Germinal center (tissue), 1 donor: ENCODE measurements at regions not wholly inside any gene's neighbourhood (a gene's known extent, or its start where the extent isn't known, plus 50 kb on each side); places are given as distances from the start of the nearest gene placed in this dataset.
"Not testable (repeated sequence)": the region's sequence is repeated elsewhere in the genome, so short reads cannot be mapped to it uniquely, and the experiment has no call there.

Source experiments
- DNase-seq: peaks from one replicate; pipeline ENCODE4 v3.0.0; 2012; ENCODE audit warnings: mixed read lengths, low spot score

DNA sequence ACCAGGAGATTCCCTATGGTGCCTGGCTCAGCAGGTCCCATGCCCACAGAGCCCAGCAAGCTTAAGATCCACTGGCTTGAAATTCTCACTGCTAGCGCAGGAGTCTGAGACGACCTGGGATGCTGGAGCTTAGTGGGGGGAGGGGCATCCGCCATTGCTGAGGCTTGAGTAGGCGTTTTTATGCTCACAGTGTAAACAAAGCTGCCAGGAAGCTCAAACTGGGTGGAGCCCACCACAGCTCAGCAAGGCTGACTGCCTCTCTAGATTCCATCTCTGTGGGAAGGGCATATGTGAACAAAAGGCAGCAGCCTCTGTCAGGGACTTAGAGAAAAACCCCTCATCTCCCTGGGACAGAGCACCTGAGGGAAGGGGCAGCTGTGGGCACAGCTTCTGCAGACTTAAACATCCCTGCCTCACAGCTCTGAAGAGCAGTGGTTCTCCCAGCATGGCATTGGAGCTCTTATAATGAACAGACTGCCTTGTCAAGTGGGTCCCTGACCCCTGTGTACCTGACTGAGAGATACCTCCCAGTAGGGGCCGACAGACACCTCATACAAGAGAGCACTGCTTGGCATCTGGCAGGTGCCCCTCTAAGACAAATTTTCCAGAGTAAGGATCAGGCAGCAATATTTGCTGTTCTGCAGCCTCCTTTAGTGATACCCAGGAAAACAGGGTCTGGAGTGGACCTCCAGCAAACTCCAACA, 231.5 kb upstream of the SETMAR start:
- no peak for DNase-seq

DNA sequence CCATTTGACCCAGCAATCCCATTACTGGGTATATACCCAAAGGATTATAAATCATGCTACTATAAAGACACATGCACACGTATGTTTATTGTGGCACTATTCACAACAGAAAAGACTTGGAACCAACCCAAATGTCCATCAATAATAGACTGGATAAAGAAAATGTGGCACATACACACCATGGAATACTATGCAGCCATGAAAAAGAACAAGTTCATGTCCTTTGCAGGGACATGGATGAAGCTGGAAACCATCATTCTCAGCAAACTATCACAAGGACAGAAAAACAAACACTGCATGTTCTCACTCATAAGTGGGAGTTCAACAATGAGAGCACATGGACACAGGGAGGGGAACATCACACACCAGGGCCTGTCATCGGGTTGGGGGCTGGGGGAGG, 225.9 kb upstream of the SETMAR start:
- DNase-seq = not testable (repeated sequence)

DNA sequence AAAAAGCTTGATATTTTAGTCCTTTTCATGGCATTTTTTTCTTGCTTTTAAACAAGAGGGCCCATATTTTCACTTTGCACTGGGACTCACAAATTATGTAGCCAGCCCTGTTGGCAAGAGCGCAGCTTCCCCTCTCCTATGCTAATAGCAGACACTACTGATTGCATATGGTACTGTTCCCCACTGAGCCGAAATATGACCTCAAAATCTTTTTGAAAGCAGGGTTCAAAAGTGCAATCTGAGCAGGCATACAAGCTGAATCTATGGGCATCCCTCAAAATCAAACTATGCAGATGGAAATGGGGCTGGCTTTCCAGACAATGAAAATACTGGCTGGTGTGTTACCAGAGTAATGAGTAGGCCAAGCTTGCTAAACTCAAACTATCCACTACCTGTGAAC, 225.2 kb upstream of the SETMAR start:
- no peak for DNase-seq

DNA sequence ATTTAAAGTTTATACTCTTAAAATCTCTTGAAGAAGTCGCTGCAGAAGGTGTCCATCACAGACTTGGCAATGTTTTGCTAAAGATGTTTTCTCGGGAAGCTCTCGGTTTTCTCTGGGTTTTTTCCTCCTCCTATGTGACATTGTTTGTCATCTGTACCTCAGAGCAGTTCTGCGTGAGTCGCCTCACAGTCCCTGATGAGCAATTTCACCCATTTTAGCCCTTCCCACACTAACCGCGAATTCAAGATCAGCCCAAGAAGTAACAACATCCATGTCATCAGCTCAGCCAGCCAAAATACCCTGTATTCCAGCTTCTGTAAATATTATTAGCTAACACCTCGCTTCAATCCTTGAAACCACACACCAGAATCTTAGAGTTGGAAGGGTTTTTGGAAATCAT, 224.3 kb upstream of the SETMAR start:
- DNase-seq = no peak

DNA sequence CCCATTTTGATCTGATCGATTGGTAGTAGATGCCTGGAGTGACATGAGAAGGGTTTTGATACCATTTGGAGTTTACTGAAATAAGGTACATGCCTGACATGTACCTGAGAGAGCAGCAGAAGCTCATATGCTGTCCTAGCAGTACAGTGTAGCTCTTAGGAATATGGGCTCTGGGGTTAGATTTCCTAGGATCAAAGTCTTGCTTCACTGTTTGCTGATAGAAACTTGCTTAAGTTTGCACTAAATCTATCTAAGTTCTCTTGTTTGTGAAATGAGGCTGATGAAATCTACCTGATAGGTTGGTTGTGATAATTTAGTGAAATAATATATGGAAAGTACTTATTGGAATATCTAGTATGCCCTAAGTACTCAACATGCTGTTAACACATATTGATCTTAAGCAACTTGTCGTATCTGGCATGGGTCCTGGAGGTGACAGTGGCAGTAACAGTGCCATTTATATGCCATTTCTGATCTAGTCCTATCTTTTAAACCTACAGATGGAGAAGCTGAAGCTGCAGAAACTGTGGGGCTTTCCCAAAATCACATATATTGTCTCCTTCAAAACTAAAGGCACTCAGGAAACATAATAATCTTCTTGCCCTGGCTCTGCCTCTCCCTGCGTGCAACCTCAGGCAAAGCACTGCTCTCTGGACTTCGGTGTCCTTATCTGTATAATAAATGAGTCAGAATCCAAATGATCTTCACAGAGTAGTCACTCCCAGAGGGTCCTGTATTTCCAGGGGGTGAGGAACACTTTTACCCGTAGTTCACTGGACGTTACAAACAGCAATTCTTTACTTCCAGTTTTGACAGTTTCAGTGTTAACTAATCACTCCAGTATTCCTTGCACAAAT, 223.6 kb upstream of the SETMAR start:
- DNase-seq = no peak

DNA sequence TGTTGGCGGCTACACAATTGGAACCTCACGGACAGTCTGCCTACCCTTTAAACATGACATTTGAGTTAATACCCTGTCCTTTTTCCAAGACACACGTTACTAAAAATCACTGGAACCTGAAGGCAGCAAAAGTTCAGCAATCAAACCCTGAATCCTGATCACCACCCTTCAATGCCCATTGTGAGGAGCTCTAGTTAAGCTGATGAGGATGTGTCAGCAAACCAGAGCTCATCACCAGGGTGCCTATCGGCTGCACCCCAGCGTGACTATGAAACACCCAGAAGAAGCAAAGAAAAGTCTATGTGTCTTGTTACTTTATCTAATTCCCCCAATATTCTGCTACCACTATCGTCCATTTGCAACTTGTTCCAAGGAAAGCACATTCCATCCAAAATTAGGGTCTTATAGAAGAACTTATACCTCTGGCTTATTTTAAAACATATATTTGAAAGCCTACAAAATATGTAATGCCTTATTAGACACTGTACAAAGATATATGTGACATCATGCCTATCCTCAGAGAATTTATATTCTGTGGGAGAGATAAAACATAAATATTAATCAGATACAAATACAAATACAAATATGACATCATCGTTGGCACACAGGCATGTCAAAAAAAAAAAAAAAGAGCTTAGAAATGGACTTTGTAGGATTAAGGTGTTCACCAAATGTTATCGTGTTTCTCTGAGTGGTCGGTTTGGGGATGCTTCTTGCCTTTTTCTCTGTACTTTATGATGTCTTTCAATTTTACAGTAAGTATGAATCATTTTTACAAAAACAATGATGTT, 219.7 kb upstream of the SETMAR start:
- no peak for DNase-seq

DNA sequence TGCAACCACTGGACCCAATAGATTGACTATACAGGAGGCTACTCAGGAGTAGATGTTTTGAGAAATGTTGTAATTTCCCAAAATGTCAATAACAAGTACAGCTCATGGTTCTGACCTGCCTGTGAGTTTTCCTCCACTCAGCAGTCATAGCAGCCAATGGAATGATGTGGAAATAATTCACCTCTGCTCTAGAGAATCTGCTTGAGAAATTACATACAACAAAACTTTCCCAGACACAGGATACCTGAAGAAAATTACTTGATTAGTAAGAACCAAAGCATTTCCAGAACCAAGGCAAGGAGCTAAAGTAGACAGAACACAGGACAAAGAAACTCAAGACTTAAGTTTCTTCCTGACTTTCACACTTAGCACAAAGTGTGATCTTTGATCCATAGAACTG, 218.9 kb upstream of the SETMAR start:
- DNase-seq = no peak

DNA sequence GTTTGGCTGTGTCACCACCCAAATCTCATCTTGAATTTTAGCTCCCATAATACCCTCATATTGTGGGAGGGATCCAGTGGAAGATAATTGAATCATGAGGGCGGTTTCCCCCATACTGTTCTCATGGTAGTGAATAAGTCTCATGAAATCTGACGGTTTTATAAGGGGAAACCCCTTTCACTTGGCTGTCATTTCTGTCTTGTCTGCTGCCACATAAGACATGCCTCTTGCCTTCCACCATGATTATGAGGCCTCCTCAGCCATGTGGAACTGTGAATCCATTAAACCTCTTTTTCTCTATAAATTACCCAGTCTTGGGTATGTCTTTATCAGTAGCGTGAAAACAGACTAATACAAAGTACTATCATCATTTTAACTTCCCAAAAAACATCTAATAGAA, 216.5 kb upstream of the SETMAR start:
- not testable (repeated sequence) for DNase-seq

DNA sequence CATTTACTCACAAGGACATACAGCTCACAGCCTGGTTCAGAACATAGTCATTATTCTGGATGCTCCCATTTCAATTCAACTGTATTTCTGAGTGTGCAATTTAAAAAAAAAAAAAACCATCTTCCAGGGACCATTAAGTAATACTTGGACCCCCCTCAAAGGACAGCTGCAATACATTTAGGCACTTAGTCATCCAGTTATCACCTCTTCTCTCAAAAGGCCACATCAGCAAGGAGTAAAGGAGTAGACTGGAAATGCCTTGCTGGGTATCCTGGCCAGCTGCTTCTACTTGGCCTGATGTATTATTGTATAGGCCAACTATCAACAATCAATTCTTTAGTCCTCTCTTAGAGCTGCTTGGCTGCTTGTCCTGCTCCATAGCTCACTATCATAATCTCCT, 211.4 kb upstream of the SETMAR start:
- no peak for DNase-seq

DNA sequence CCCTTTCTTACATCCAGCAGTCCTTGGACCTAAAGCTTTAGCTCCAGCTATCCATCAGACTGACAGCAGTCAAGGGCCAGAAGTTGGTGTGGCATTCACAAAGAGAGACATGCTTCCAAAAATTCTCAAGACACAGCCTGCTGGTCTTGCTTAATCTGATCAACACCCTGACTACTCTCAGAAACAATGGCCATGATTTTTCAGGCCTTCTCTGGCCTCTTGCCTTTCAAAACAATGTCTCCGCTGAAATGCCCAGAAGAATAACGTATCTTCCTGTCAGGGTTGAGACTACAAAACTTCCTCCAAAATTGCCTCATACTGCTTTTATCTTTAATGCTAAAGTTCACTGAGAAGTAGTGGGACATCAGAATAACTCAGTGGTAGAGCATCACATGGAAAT, 205.4 kb upstream of the SETMAR start:
- no peak for DNase-seq

DNA sequence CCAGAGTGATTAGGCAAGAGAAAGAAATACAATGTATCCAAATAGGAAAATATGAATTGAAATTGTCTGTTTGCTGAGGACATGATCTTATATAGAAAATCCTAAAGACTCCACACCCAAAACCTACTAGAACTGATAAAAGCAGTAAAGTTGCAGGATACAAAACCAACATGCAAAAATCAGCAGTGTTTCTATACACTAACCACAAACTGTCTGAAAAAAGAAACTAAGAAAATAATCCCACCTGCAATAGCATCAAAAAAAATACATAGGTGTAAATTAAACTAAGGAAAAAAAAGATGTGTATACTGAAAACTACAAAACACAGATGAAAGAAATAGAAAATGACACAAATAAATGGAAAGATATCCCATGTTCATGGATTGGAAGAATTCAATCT, 203.6 kb upstream of the SETMAR start:
- DNase-seq = no peak

DNA sequence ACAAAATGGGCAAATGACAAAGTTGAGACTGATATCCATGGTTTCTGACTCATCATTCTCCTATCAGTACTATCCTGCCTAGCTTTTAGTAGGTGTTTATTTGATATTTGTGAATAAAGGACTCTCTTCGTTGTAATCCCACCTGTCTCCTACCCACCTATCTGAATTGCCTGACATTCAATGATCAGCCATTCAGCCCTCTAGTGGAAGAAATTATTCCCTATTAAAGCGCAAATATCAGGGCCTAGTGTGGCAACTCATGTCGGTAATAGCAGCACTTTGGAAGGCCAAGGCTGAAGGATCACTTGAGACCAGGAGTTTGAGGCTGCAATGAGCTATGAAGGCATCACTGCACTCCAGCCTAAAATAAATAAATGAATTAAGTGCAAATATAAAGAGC, 195.7 kb upstream of the SETMAR start:
- DNase-seq = no peak

DNA sequence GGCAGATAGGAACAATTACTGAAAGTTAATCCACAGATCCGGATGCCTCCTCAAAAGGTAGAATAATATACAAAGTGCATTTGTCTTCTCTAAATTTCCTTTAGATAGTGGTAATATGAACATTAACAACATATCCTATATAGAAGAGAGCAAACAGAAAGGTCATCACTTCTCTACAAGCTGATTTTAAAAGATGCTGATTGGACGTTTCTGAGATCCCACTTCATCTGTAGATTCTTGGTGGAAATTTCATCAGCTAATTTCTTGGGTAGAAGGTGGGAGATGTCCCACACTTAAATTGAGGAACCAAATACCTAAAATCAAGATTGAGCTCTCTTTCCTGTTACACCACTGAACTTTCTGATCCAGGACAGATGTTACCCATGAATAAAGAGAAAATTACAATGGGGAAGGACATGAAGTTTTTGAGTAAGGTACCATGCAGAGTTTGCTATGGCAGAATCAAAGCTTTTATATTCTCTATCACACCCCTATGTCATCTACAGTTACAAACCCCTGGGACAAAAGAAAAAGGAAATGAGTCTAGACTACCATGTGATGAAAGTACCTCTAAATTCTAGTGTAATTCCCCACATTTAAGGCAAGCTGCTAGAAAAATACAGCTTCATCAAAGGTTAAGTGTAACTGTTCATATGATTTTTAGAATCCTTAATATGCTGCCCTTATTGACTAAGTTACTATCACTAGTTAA, 189.2 kb upstream of the SETMAR start:
- DNase-seq = no peak

DNA sequence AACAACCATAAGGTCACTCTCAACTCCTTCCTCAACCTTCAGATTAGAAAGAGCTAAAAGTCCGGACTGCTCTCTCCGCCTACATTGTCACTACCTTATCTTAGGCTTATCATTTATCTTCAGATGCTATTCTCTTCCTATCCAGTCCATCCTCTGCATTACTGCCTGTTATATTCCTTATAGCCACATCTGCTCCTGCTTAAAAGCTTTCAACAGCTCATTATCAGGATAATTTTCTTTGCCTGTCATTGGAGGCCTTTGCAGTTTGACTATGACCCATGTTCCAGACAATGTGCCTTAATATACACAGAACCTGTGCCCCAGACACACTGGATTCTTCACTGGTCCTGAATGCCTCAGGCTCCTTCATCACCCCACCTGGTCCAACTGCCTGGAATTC, 184.1 kb upstream of the SETMAR start:
- no peak for DNase-seq

DNA sequence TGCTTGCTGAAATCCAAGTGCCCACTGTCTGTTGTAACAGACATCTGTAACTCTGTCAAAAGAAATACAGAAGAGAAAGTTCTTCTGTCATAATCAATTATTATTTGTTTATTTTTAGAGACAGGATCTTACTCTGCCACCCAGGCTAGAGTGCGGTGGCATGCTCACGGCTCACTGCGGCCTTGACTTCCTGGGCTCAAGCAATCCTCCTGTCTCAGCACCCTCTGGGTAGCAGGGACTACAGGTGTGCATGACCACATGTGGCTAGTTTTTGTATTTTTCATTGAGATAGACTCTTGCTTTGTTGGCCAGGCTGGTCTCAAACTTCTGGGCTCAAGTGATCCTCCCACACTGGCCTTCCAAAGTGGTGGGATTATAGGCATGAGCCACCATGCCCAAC, 177.6 kb upstream of the SETMAR start:
- DNase-seq = no peak

DNA sequence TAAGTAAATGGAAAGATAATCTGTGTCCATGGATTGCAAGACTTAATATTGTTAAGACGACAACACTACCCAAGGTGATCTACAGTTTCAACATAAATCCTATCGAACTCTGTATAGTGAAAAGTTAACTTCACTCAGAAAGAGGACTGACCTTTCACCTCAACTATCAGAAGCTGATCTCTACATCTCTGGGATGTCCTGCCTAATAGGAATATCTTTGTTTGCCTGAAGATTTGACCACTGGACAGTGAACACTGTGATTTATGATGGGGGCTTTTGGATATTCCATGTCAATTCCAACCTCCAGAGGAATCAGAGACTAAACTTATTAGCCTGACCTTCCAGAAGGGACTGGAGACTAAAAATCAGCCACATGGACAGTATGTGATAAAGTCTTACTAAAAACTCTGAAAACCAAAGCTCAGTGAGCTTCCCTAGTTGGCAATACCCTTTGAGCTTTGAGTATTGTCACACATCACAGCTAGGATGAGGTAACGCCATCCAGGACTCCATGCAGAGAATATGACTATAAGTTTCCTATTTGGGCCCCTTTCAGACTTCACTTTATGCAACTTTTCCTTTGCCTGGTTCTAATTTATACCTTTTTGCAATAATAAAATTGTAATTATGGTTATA, 164.9 kb upstream of the SETMAR start:
- no peak for DNase-seq

DNA sequence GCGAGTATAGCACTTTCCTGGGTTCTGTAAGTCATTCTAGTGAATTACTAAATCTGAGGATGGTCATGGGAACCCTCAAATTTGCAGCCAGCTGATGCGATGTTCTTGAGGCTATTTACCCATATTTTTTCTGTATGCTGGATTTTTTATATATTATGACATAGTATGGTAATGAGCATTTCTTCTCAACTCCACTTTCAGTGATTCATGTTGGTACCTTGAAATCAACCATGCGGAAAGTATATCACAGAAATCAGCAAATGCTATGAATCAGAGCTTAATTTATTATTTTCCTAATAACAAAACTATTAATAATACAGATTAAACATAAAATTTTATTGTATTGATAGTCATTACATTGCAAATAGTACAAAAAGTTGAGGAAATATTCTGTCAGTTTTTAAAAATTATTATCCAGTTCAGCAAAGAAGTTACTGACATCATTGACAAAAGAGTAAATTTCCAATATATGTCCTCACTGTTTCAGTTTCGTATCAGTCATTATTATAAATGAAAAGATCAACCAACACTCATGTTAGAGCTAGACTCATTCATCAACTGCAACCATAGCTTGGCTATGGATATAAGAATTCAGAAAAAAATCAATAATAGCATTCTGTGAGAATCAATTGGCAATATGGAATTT, 164.3 kb upstream of the SETMAR start:
- no peak for DNase-seq

DNA sequence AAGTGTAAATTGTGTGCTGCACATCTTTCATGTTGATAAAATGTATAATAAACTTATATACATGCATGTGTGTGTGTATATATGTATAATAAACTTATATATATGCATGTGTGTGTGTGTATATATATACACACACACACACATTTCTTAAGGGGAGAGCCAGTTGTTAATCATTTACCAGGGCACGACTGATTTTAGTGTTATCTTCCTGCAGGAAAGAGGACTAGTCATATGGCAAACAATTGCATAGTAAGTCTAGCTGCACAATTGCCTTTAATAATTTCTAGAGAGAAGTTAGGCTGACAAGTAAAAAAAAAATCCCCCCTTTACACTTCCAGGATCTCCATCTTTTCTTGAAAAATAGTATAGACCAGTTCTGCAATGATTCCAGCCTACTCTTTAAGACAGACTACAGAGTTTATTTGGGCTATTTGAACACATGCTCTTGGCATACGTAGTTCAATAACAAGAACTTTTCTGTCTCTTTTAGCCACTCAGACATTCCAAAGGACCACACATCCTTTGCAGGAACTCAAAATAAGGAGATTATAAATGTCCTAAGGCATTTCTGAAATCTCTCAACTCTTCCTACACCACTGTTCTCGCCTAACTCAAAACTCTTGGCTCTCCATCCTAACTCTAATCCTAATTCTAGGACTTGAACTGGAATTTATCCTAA, 163.6 kb upstream of the SETMAR start:
- DNase-seq = no peak

DNA sequence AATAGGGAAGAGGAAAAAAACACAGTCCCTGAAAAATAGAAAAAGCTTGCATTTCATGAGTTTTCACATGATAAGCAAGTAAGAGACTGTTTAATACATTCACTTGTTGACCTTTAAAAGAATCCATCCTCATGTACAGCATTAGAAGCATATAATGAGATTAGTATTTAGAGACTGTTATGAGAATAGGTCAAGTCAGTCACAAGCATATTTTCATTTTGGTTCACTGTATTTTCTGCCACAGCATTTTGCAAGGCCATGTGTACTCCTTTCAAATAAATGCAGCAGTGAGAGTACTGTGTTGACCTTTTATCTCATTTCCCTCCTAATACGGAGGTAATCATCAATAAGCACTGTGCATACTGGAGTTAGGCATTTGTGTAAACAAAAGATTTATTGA, 162.2 kb upstream of the SETMAR start:
- no peak for DNase-seq

DNA sequence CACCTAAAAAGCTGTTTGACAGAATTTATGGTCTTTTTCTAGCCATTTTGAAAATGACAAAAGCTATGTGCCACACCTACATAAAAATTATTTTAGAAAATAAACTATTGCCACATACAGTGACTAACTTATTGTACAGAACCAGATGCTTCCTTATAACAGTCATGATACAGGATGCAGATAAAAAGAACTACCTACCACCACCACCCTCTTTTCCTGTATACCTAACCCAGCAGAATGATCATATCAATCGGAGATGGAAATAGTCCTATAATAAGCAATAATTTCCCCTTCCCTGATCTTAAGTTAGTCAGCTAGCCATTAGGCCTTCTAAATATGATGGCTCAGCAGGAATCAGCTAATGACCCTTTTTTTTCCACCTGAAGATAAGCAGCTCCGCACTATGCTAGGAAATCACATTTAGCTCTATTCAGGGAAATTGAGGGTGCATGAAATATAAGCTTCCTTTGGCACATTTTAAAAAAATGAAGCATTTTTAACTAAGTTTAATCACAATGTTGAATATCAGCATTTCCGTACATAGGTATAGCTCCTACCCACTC, 155.5 kb upstream of the SETMAR start:
- no peak for DNase-seq
